Breast epithelium (tissue), 4 donors: ENCODE measurements at regions not wholly inside any gene's neighbourhood (a gene's known extent, or its start where the extent isn't known, plus 50 kb on each side); places are given as distances from the start of the nearest gene placed in this dataset.

Source experiments
- DNase-seq, 2 donors: peaks; one replicate each; pipeline ENCODE4 v3.0.0-alpha.2; 2019; ENCODE audit warnings: low spot score in 2 of 2
- H3K27ac ChIP-seq, 2 donors: fragments of 200-600 bp; sonication (generic) in 1 of 2; one replicate each; pipeline ENCODE4 v1.5.1; 2016 to 2019; ENCODE audit warnings: mild to moderate bottlenecking in 1 of 2
- H3K27me3 ChIP-seq, 2 donors: fragments of 200-600 bp; sonication (generic) in 1 of 2; one replicate each; pipeline versions ENCODE4 v1.5.1 to v1.6.0; 2017 to 2019; ENCODE audit warnings: control low read depth in 1 of 2, mild to moderate bottlenecking in 1 of 2
- H3K36me3 ChIP-seq: fragments of 200-600 bp; one replicate; pipeline ENCODE4 v1.5.1; 2019
- H3K4me1 ChIP-seq, 2 donors: fragments of 200-600 bp; sonication (generic); one replicate each; pipeline ENCODE4 v1.5.1; 2016 to 2019; ENCODE audit warnings: control low read depth in 1 of 2
- H3K4me3 ChIP-seq, 3 donors: fragments of 200-600 bp; sonication (generic); 1 replicate in 2 of 3; 2 replicates in 1 of 3; pipeline ENCODE4 v1.5.1; 2016 to 2019; ENCODE audit warnings: mild to moderate bottlenecking in 3 of 3, moderate library complexity in 2 of 3
- H3K9me3 ChIP-seq, 2 donors: fragments of 200-600 bp; sonication (generic) in 1 of 2; one replicate each; pipeline ENCODE4 v1.5.1; 2016 to 2019; ENCODE audit warnings: control low read depth in 1 of 2
- CTCF ChIP-seq, 3 donors: fragments of 450-650 bp; IDR thresholded peaks; one replicate each; pipeline ENCODE4 v1.5.1; 2016 to 2017; ENCODE audit warnings: antibody characterized with exemption in 3 of 3, mild to moderate bottlenecking in 3 of 3, moderate library complexity in 3 of 3
- POLR2A ChIP-seq: fragments of 450-650 bp; IDR thresholded peaks from one replicate; pipeline ENCODE4 v1.6.1; 2016; ENCODE audit warnings: antibody characterized with exemption, mild to moderate bottlenecking, moderate library complexity
- POLR2AphosphoS5 ChIP-seq, 3 donors: sonication (generic); formaldehyde crosslinking; IDR thresholded peaks; one replicate each; pipeline ENCODE4 v1.6.1; 2017; ENCODE audit warnings: antibody characterized with exemption in 3 of 3
- intact Hi-C: fragments of 100-400 bp; cut with DNase I; formaldehyde crosslinking; loops from one replicate; pipeline ENCODE4 v1.15.1; 2023; ENCODE audit warnings: low total_unique reads

- DNase-seq = peak in 1 of 2 donors; percentile 40
- Histone ChIP-seq H3K27me3 (no peaks in the 10 kb centered on the region), H3K4me1 (peaks cover 0 to 7% of the 10 kb centered on the region in 2 donors), H3K4me3 (peak overlapping the region in 1 of 3 donors; percentile 31), H3K9me3 (no peaks in the 10 kb centered on the region), H3K36me3 (no peaks in the 10 kb centered on the region), H3K27ac (peak overlapping the region; percentile 70 to 76)
- intact Hi-C loops = no loop called here
- TF ChIP-seq POLR2AphosphoS5 (IDR thresholded peaks at IDR 0.05) (peak in 2 of 3 donors; percentile 23), CTCF (IDR thresholded peaks at IDR 0.05) (peak; percentile 86 to 95 (median 90)), POLR2A (no peak)
Observed at GRCh38 chr14:101707068-101707842, 54.3 kb upstream of the PPP2R5C start.

GRCh38 chr14:101707863-101708620, 53.5 kb upstream of the PPP2R5C start:
- H3K27me3 ChIP-seq = no peaks in the 10 kb centered on the region
- no peak for TF ChIP-seq POLR2A
- TF ChIP-seq CTCF (IDR thresholded peaks at IDR 0.05) = no peak
- TF ChIP-seq POLR2AphosphoS5 (IDR thresholded peaks at IDR 0.05) = no peak
- no peak overlapping the region for H3K27ac ChIP-seq
- no peaks in the 10 kb centered on the region for H3K9me3 ChIP-seq
- intact Hi-C loops = no loop called here
- H3K4me3 ChIP-seq = no peak overlapping the region
- no peaks in the 10 kb centered on the region for H3K36me3 ChIP-seq
- DNase-seq = peak in 1 of 2 donors; percentile 17
- peaks cover 0 to 7% of the 10 kb centered on the region in 2 donors for H3K4me1 ChIP-seq

GRCh38 chr14:101708853-101709532, 52.5 kb upstream of the PPP2R5C start:
- intact Hi-C loops = no loop called here
- Histone ChIP-seq H3K4me1 (peaks cover 0 to 7% of the 10 kb centered on the region in 2 donors), H3K4me3 (no peak overlapping the region), H3K27me3 (no peaks in the 10 kb centered on the region), H3K36me3 (no peaks in the 10 kb centered on the region), H3K9me3 (no peaks in the 10 kb centered on the region), H3K27ac (no peak overlapping the region)
- TF ChIP-seq CTCF (IDR thresholded peaks at IDR 0.05) (no peak), POLR2AphosphoS5 (IDR thresholded peaks at IDR 0.05) (no peak), POLR2A (no peak)
- peak in 1 of 2 donors; percentile 12 for DNase-seq

- TF ChIP-seq POLR2AphosphoS5 (IDR thresholded peaks at IDR 0.05) (no peak), CTCF (IDR thresholded peaks at IDR 0.05) (no peak), POLR2A (no peak)
- DNase-seq = no peak
- no peaks in the 10 kb centered on the region for H3K27me3 ChIP-seq
- peaks cover 0 to 7% of the 10 kb centered on the region in 2 donors for H3K4me1 ChIP-seq
- no peaks in the 10 kb centered on the region for H3K36me3 ChIP-seq
- H3K9me3 ChIP-seq = no peaks in the 10 kb centered on the region
- intact Hi-C loops = no loop called here
- no peak overlapping the region for H3K27ac ChIP-seq
- no peak overlapping the region for H3K4me3 ChIP-seq
Observed at GRCh38 chr14:101709533-101709881, 52.0 kb upstream of the PPP2R5C start.
